HEK293T (cell line): ENCODE measurements at regions not wholly inside any gene's neighbourhood (a gene's known extent, or its start where the extent isn't known, plus 50 kb on each side); places are given as distances from the start of the nearest gene placed in this dataset.

Experiments used
- CTCF ChIA-PET: fragments of 350-600 bp; formaldehyde crosslinking; extraction: SDS; loops from one replicate; lab custom pipeline; 2021; ENCODE audit warnings: antibody characterized with exemption, inconsistent platforms; lab: Yijun Ruan, JAX
- POLR2A ChIA-PET: fragments of 350-600 bp; formaldehyde crosslinking; extraction: SDS; loops from one replicate; lab custom pipeline; 2020; ENCODE audit warnings: antibody characterized with exemption, inconsistent platforms; lab: Yijun Ruan, JAX
- DNase-seq: peaks from one replicate; pipeline ENCODE4 v3.0.0; 2012; ENCODE audit warnings: mixed read lengths; ENCODE audit errors: extremely low spot score
- ARNT ChIP-seq: fragments of 450-650 bp; IDR thresholded peaks from 2 replicates; pipeline ENCODE4 v1.6.1; 2017; ENCODE audit warnings: mild to moderate bottlenecking
- CTBP1 ChIP-seq: fragments of 450-650 bp; IDR thresholded peaks from 2 replicates; pipeline ENCODE4 v1.6.1; 2016; ENCODE audit warnings: borderline replicate concordance
- ELF4 ChIP-seq: fragments of 450-650 bp; IDR thresholded peaks from 2 replicates; pipeline ENCODE4 v1.6.1; 2017; ENCODE audit warnings: antibody characterized with exemption
- FOXA1 ChIP-seq: fragments of 450-650 bp; IDR thresholded peaks from 2 replicates; pipeline ENCODE4 v1.6.1; 2016; ENCODE audit warnings: mild to moderate bottlenecking
- FOXK2 ChIP-seq: fragments of 450-650 bp; IDR thresholded peaks from 2 replicates; pipeline ENCODE4 v1.6.1; 2016; ENCODE audit warnings: mild to moderate bottlenecking
- FOXM1 ChIP-seq: fragments of 450-650 bp; IDR thresholded peaks from 2 replicates; pipeline ENCODE4 v1.6.1; 2017; ENCODE audit warnings: mild to moderate bottlenecking, borderline replicate concordance
- HDGF ChIP-seq: fragments of 450-650 bp; IDR thresholded peaks from 2 replicates; pipeline ENCODE4 v1.6.1; 2017; ENCODE audit warnings: antibody characterized with exemption, borderline replicate concordance
- L3MBTL2 ChIP-seq: fragments of 450-650 bp; conservative IDR thresholded peaks from 2 replicates; pipeline ENCODE4 v1.6.1; 2016; ENCODE audit warnings: mild to moderate bottlenecking
- LEF1 ChIP-seq: fragments of 450-650 bp; IDR thresholded peaks from 2 replicates; pipeline ENCODE4 v1.6.1; 2017; ENCODE audit warnings: mild to moderate bottlenecking, borderline replicate concordance
- NFRKB ChIP-seq: fragments of 450-650 bp; IDR thresholded peaks from 2 replicates; pipeline ENCODE4 v1.6.1; 2016; ENCODE audit warnings: mild to moderate bottlenecking, moderate library complexity
- SP1 ChIP-seq: fragments of 450-650 bp; IDR thresholded peaks from 2 replicates; pipeline ENCODE4 v1.6.1; 2017
- SUZ12 ChIP-seq: fragments of 450-650 bp; IDR thresholded peaks from 2 replicates; pipeline ENCODE4 v1.6.1; 2016; ENCODE audit warnings: mild to moderate bottlenecking
- TARDBP ChIP-seq: fragments of 450-650 bp; IDR thresholded peaks from 2 replicates; pipeline ENCODE4 v1.6.1; 2016
- ZNF384 ChIP-seq: fragments of 450-650 bp; IDR thresholded peaks from 2 replicates; pipeline ENCODE4 v1.6.1; 2016
- TF ChIP-seq, protein P1 (sequence below): fragments of 450-650 bp; IDR thresholded peaks from 2 replicates; pipeline ENCODE4 v1.6.1; 2016

DNA sequence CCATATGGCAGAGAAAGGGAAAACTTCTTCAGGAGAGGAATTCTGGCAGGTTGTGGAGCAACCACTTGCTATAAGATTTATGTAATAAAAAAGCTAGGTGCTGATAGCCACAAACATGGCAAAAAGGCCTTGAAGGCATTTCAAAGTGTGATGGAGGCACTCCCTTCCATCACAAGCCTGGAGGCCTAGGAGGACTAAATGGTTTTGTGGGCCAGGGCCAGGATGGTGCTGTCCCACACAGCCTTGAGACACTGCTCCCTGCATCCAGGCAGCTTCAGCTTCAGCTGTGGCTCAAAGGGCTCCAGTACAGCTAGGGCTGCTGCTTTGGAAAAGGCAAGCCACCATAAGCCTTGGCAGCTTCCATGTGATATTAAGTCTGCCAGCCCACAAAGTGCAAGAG is 632.8 kb downstream of the BRINP1 start:
- CTCF ChIA-PET = no interaction called here
- TF ChIP-seq FOXA1 = no peak
- no peak for TF ChIP-seq LEF1
- TF ChIP-seq SUZ12 = no peak
- no peak for TF ChIP-seq CTBP1
- no peak for TF ChIP-seq ELF4
- TF ChIP-seq SP1 = no peak
- no peak for TF ChIP-seq NFRKB
- TF ChIP-seq TARDBP = no peak
- TF ChIP-seq, protein P1, sequence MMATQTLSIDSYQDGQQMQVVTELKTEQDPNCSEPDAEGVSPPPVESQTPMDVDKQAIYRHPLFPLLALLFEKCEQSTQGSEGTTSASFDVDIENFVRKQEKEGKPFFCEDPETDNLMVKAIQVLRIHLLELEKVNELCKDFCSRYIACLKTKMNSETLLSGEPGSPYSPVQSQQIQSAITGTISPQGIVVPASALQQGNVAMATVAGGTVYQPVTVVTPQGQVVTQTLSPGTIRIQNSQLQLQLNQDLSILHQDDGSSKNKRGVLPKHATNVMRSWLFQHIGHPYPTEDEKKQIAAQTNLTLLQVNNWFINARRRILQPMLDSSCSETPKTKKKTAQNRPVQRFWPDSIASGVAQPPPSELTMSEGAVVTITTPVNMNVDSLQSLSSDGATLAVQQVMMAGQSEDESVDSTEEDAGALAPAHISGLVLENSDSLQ = no peak
- TF ChIP-seq HDGF = no peak
- TF ChIP-seq FOXM1 = no peak
- DNase-seq = no peak
- POLR2A ChIA-PET = no interaction called here

DNA sequence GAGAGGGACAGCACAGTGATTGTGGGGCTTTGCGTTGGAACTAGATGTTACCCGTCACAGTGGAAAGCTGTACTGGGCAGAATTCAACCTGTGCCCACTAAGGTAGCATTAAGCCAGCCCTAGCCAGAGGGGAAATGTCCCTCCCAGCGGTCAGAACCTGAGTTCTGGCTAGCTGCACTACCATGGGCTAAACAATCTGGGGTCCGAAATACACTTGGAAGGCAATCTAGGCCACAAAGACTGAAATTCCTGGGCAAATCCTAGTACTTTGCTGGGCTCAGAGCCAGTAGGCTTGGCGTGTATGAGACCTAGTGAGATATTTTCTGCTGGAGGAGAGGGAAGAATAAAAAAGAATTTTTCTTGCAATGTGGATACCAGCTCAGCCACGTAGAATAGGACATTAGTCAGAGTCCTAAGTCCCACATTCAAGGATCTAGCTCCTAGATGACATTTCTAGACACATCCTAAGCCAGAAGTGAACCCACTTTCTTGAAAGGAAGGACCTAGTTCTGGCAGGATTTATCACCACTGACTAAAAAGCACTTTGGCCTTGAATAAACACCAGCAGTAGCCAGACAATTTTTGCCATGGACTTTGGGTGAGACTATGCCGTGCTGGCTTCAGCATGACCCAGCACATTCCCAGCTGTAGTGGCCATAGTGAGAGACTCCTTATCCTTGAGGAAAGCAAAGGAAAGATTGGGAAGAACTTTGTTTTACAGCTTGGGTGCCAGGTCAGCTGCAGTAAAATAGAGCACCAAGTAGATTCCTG is 618.0 kb downstream of the BRINP1 start:
- CTCF ChIA-PET = no interaction called here
- DNase-seq = no peak
- TF ChIP-seq FOXA1 = no peak
- TF ChIP-seq SP1 = no peak
- TF ChIP-seq L3MBTL2 = no peak
- TF ChIP-seq ARNT = no peak
- TF ChIP-seq SUZ12 = no peak
- no peak for TF ChIP-seq LEF1
- no peak for TF ChIP-seq FOXK2
- TF ChIP-seq ZNF384 = no peak
- TF ChIP-seq, protein P1 = no peak
- no peak for TF ChIP-seq FOXM1
- TF ChIP-seq NFRKB = no peak
- POLR2A ChIA-PET = no interaction called here

DNA sequence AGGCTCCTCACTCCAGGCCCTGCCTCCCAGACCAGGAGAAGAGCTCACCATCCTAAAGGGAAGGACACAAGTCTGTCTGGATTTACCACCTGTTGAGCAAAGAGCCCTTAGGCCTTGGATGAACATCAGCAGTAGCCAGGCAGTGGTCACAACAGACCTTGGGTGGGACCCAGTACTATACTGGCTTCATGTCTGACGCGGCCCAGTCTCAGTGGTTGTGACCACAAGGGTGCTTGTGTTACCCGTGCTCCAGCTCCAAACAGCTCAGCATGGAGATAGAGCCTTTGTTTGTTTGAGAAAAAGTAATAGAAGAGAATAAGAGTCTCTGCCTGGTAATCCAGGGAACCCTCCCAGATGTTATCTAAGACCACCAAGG is 617.4 kb downstream of the BRINP1 start:
- ChIA-PET POLR2A (no interaction called here), CTCF (no interaction called here)
- no peak for DNase-seq
- TF ChIP-seq, protein P1 = no peak

DNA sequence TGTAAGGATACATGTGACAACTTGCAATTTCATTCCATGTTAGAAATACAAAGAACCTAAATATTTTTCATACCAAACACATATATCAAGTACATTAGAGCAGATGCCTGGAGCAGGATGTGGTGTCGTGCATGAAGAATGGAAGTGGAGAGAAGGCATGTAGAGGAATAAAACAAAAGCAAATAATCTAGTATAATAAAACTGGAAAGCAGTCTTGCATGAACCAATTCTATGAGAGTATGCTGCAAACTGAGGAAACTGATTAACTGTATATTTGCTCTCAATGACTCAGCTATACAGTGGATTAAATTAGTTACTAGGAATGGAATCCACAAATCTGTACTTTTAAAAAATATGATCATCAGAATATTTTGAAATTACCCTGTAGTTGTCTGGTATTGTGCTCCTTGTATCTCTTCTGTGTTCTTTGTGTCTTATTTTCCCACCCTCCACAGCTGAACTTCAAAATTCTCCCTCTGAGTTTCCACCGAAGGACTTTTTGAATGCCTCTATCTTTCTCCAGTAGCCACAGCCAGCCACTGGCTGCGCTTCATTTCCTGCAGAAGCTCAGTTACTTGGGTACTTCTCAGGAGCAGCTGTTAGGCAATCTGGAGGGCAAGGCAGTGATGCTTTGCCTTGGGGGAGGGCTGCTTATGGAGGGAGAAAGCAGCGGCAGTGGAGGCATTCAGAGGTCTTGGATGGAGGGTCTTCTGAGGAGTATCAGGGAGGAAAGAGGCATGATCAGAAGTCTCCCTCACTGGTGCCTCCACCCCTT is 608.0 kb downstream of the BRINP1 start:
- ChIA-PET CTCF (no interaction called here), POLR2A (no interaction called here)
- DNase-seq = no peak
- TF ChIP-seq, protein P1 = no peak
- TF ChIP-seq NFRKB = no peak
- no peak for TF ChIP-seq SP1
- no peak for TF ChIP-seq CTBP1
- no peak for TF ChIP-seq TARDBP
- no peak for TF ChIP-seq FOXK2
- TF ChIP-seq ELF4 = no peak
- TF ChIP-seq SUZ12 = no peak
- no peak for TF ChIP-seq L3MBTL2

DNA sequence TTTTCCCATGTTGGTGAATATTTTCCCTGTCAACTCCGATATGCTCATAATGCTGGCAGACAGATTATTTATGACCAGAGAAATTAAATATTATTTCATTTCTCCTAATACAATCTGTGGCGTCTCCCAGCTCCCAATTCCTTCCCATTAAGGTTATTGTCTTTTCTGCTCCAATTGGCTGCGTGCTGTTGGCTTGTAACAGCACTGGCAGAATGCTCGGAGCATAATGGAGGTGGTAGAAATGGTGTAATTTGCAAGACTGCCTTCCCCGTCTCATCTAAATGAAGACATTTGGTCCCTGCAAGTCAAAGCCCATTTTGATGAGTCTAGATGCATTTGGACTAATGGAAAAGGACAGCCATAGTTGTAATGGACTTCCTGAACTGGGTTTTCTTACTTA is 601.7 kb downstream of the BRINP1 start:
- no peak for DNase-seq
- TF ChIP-seq ZNF384 = no peak
- no peak for TF ChIP-seq SP1
- CTCF ChIA-PET = no interaction called here
- POLR2A ChIA-PET = no interaction called here

DNA sequence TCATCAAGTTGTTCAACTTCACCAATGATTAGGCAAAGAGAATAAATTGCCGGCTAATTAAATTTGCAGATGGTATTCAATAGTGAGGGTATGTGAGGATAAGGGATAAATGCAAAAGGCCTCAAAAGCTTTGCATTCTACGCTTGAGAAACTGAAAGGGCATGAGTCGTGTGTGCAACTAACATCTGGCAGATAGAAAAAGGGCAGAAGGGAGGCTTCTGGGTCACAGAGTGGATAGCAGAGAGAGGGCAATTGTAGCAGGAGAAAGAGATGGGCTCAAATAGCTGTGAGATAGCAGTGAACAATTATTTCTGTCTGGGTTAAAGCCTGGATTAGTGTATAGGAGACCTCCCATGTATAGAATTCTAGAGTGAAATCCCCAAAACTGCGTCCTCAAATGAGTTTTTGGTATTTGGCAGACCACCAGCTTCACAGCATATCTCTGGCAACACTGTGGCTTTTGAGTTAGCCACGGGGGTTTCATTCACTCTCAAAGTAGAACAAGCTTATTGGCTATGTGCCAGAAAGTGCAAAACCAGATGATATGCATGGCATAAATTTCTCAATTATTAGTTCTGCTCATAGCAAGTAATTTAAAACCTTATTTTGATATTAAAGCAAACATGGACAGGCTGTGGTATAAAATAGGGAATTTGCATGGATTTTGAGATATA is 586.3 kb downstream of the BRINP1 start:
- ChIA-PET POLR2A (no interaction called here), CTCF (no interaction called here)
- no peak for DNase-seq
- TF ChIP-seq LEF1 (no peak), NFRKB (no peak), TARDBP (no peak)

DNA sequence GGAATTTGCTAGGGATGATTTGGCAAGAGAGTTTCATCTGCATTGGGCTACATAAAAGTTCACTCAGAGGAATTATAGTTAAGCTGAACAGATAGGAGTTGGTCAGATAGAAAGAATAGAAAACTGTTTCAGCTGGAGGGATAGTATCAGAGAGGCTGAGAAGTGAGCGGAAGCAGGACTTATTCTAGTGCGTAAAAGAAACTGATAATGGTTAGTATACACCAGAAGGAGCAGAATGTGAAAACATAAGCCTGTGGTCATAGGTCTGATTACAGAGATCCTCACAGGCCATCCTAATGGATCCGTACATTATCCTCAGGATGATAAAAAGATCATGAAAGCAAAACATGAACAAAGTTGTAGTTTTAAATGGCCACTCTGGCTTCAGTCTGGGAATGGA is 585.2 kb downstream of the BRINP1 start:
- POLR2A ChIA-PET = no interaction called here
- CTCF ChIA-PET = no interaction called here
- no peak for TF ChIP-seq SUZ12
- no peak for TF ChIP-seq FOXM1
- TF ChIP-seq NFRKB = no peak
- TF ChIP-seq ZNF384 = no peak
- TF ChIP-seq TARDBP = no peak
- no peak for TF ChIP-seq FOXK2
- no peak for TF ChIP-seq ELF4
- no peak for TF ChIP-seq LEF1
- TF ChIP-seq CTBP1 = no peak
- no peak for DNase-seq
